ENCODE measurements at regions not wholly inside any gene's neighbourhood (a gene's known extent, or its start where the extent isn't known, plus 50 kb on each side); places are given as distances from the start of the nearest gene placed in this dataset.

GRCh38 chr9:126183266-126183665 lies 143.4 kb upstream of the MVB12B start:
- TF ChIP-seq POLR2A (IDR thresholded peaks at IDR 0.05): no peak
- TF ChIP-seq CTCF (IDR thresholded peaks at IDR 0.05): no peak
